Liver (tissue), 8 donors: ENCODE measurements at regions not wholly inside any gene's neighbourhood (a gene's known extent, or its start where the extent isn't known, plus 50 kb on each side); places are given as distances from the start of the nearest gene placed in this dataset.

Experiments
- DNase-seq: peaks from one replicate; pipeline ENCODE4 v3.0.0-alpha.2; 2017; ENCODE audit warnings: low spot score
- H3K27ac ChIP-seq, 2 donors: one replicate each; pipeline ENCODE4 v1.7.0; 2013; ENCODE audit warnings: inconsistent platforms in 2 of 2, low read length in 2 of 2, control low read depth in 1 of 2, low read depth in 1 of 2, mild to moderate bottlenecking in 1 of 2
- H3K27me3 ChIP-seq, 4 donors: one replicate each; pipeline versions ENCODE4 v1.6.1 to v1.7.0; 2013; ENCODE audit warnings: low read length in 3 of 4, inconsistent platforms in 1 of 4, mild to moderate bottlenecking in 1 of 4, moderate library complexity in 1 of 4; ENCODE audit not compliant: control insufficient read depth in 4 of 4, insufficient read depth in 4 of 4
- H3K36me3 ChIP-seq, 4 donors: one replicate each; pipeline versions ENCODE4 v1.6.1 to v1.7.0; 2013; ENCODE audit warnings: low read length in 3 of 4, mild to moderate bottlenecking in 3 of 4, low read depth in 1 of 4, moderate library complexity in 1 of 4; ENCODE audit not compliant: control insufficient read depth in 4 of 4, insufficient read depth in 3 of 4
- H3K4me1 ChIP-seq, 4 donors: one replicate each; pipeline versions ENCODE4 v1.6.1 to v1.7.0; 2013; ENCODE audit warnings: low read length in 3 of 4, mild to moderate bottlenecking in 3 of 4, moderate library complexity in 1 of 4; ENCODE audit not compliant: control insufficient read depth in 4 of 4, insufficient read depth in 4 of 4
- H3K4me3 ChIP-seq, 3 donors: one replicate each; pipeline versions ENCODE4 v1.6.1 to v1.7.0; 2013; ENCODE audit warnings: low read length in 3 of 3, control low read depth in 1 of 3, low read depth in 1 of 3, mild to moderate bottlenecking in 1 of 3
- H3K9ac ChIP-seq, 2 donors: one replicate each; pipeline ENCODE4 v1.7.0; 2013; ENCODE audit warnings: low read length in 2 of 2, mild to moderate bottlenecking in 2 of 2, moderate library complexity in 2 of 2, control low read depth in 1 of 2, low read depth in 1 of 2
- H3K9me3 ChIP-seq, 4 donors: one replicate each; pipeline versions ENCODE4 v1.6.1 to v1.7.0; 2013; ENCODE audit warnings: low read length in 3 of 4; ENCODE audit not compliant: control insufficient read depth in 4 of 4
- EGR1 ChIP-seq, 2 donors: IDR thresholded peaks; 2 replicates each; pipeline ENCODE4 v1.6.1; 2016 to 2018; ENCODE audit warnings: antibody characterized with exemption in 2 of 2, low read depth in 2 of 2
- FOXA2 ChIP-seq: IDR thresholded peaks from 2 replicates; pipeline ENCODE4 v1.6.1; 2016; ENCODE audit warnings: antibody characterized with exemption
- GABPA ChIP-seq, 2 donors: IDR thresholded peaks in 1 of 2; conservative IDR thresholded peaks in 1 of 2; 2 replicates each; pipeline ENCODE4 v1.6.1; 2016; ENCODE audit warnings: antibody characterized with exemption in 2 of 2, mild to moderate bottlenecking in 1 of 2, moderate library complexity in 1 of 2
- HNF4A ChIP-seq, 2 donors: conservative IDR thresholded peaks; 2 replicates each; pipeline ENCODE4 v1.6.1; 2016; ENCODE audit warnings: antibody characterized with exemption in 2 of 2, mild to moderate bottlenecking in 2 of 2
- HNF4G ChIP-seq: IDR thresholded peaks from 2 replicates; pipeline ENCODE4 v1.6.1; 2016; ENCODE audit warnings: antibody characterized with exemption
- JUND ChIP-seq, 2 donors: IDR thresholded peaks; 2 replicates each; pipeline ENCODE4 v1.6.1; 2016; ENCODE audit warnings: antibody characterized with exemption in 2 of 2
- RAD21 ChIP-seq, 2 donors: IDR thresholded peaks; 2 replicates each; pipeline ENCODE4 v1.6.1; 2016; ENCODE audit warnings: antibody characterized with exemption in 2 of 2, mild to moderate bottlenecking in 2 of 2
- RXRA ChIP-seq, 2 donors: IDR thresholded peaks; 2 replicates each; pipeline ENCODE4 v1.6.1; 2017 to 2018; ENCODE audit warnings: antibody characterized with exemption in 2 of 2, mild to moderate bottlenecking in 1 of 2
- SP1 ChIP-seq: IDR thresholded peaks from 2 replicates; pipeline ENCODE4 v1.6.1; 2018; ENCODE audit warnings: antibody characterized with exemption, mild to moderate bottlenecking
- YY1 ChIP-seq: IDR thresholded peaks from 2 replicates; pipeline ENCODE4 v1.6.1; 2016; ENCODE audit warnings: antibody characterized with exemption, mild to moderate bottlenecking
- ZBTB33 ChIP-seq: IDR thresholded peaks from 2 replicates; pipeline ENCODE4 v1.6.1; 2016; ENCODE audit warnings: antibody characterized with exemption
- WGBS: extraction: QIAGEN DNeasy Blood & Tissue Kit; methylation state at CpG from one replicate; pipeline ENCODE4 v1.1.7; 2013; 5-methylcytosine and 5-hydroxymethylcytosine counted together
- TF ChIP-seq, protein P1 (sequence below): IDR thresholded peaks from 2 replicates; pipeline ENCODE4 v1.6.1; 2016; ENCODE audit warnings: antibody characterized with exemption, mild to moderate bottlenecking
- TF ChIP-seq, protein P2 (sequence below): IDR thresholded peaks from 2 replicates; pipeline ENCODE4 v1.6.1; 2016; ENCODE audit warnings: antibody characterized with exemption
- TF ChIP-seq, protein P3 (sequence below): IDR thresholded peaks from 2 replicates; pipeline ENCODE4 v1.6.1; 2016; ENCODE audit warnings: antibody characterized with exemption
- TF ChIP-seq, protein P4 (sequence below): fragments of 150-350 bp; IDR thresholded peaks from 2 replicates; pipeline ENCODE4 v1.5.1; 2017; ENCODE audit warnings: improper control_type of control experiment, low read depth, low read length; ENCODE audit not compliant: missing input control
- donor health status: healthy.
- donor health status: healthy.
- donor health status: healthy.
- donor health status: healthy.
- donor health status: healthy.

DNA sequence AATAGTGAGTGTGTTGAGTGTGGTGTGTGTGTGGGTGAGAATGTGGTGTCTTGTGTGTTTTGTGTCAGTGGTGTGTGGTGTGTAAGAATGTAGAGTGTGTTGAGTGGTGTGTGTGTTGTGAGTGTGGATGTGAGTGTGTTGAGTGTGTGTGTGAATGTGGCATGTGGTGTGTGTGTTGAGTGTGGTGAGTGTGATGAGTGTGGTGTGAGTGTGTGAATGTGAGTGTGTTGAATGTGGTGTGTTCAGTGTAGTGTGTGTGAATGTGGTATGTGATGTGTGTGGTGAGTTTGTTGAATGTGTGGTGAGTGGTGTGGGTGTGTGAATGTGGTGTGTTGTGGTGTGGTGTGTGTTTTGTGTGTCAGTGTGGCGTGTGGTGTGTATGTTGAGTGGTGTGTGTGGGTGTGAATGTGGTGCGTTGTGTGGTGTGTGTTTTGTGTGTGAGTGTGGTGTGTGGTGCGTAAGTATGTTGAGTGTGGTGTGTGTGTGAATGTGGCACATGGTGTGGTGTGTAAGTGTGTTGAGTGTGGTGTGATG is 60.8 kb upstream of the SORCS2 start:
- H3K9me3 ChIP-seq, result peaks cover 0 to 2% (median 0%) of the 10 kb centered on the region in 4 donors
- H3K36me3 ChIP-seq, result no peaks in the 10 kb centered on the region
- TF ChIP-seq, protein P1, sequence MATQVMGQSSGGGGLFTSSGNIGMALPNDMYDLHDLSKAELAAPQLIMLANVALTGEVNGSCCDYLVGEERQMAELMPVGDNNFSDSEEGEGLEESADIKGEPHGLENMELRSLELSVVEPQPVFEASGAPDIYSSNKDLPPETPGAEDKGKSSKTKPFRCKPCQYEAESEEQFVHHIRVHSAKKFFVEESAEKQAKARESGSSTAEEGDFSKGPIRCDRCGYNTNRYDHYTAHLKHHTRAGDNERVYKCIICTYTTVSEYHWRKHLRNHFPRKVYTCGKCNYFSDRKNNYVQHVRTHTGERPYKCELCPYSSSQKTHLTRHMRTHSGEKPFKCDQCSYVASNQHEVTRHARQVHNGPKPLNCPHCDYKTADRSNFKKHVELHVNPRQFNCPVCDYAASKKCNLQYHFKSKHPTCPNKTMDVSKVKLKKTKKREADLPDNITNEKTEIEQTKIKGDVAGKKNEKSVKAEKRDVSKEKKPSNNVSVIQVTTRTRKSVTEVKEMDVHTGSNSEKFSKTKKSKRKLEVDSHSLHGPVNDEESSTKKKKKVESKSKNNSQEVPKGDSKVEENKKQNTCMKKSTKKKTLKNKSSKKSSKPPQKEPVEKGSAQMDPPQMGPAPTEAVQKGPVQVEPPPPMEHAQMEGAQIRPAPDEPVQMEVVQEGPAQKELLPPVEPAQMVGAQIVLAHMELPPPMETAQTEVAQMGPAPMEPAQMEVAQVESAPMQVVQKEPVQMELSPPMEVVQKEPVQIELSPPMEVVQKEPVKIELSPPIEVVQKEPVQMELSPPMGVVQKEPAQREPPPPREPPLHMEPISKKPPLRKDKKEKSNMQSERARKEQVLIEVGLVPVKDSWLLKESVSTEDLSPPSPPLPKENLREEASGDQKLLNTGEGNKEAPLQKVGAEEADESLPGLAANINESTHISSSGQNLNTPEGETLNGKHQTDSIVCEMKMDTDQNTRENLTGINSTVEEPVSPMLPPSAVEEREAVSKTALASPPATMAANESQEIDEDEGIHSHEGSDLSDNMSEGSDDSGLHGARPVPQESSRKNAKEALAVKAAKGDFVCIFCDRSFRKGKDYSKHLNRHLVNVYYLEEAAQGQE, result no peak
- no peak for TF ChIP-seq FOXA2
- TF ChIP-seq, protein P2, sequence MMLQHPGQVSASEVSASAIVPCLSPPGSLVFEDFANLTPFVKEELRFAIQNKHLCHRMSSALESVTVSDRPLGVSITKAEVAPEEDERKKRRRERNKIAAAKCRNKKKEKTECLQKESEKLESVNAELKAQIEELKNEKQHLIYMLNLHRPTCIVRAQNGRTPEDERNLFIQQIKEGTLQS, result no peak
- no peak for TF ChIP-seq RXRA (IDR thresholded peaks at IDR 0.05)
- TF ChIP-seq GABPA (IDR thresholded peaks at IDR 0.05 in 1 of 2, conservative IDR thresholded peaks at IDR 0.05 in 1 of 2), result no peak
- no peak for TF ChIP-seq SP1
- no peak for TF ChIP-seq JUND (IDR thresholded peaks at IDR 0.05)
- TF ChIP-seq RAD21 (IDR thresholded peaks at IDR 0.05), result no peak
- TF ChIP-seq YY1, result no peak
- TF ChIP-seq EGR1 (IDR thresholded peaks at IDR 0.05; ENCODE audit: low read depth in 2 of 2), result no peak
- TF ChIP-seq, protein P3, sequence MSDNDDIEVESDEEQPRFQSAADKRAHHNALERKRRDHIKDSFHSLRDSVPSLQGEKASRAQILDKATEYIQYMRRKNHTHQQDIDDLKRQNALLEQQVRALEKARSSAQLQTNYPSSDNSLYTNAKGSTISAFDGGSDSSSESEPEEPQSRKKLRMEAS, result no peak
- TF ChIP-seq HNF4G, result no peak
- no peak for TF ChIP-seq ZBTB33
- TF ChIP-seq HNF4A (conservative IDR thresholded peaks at IDR 0.05), result no peak
- TF ChIP-seq, protein P4, sequence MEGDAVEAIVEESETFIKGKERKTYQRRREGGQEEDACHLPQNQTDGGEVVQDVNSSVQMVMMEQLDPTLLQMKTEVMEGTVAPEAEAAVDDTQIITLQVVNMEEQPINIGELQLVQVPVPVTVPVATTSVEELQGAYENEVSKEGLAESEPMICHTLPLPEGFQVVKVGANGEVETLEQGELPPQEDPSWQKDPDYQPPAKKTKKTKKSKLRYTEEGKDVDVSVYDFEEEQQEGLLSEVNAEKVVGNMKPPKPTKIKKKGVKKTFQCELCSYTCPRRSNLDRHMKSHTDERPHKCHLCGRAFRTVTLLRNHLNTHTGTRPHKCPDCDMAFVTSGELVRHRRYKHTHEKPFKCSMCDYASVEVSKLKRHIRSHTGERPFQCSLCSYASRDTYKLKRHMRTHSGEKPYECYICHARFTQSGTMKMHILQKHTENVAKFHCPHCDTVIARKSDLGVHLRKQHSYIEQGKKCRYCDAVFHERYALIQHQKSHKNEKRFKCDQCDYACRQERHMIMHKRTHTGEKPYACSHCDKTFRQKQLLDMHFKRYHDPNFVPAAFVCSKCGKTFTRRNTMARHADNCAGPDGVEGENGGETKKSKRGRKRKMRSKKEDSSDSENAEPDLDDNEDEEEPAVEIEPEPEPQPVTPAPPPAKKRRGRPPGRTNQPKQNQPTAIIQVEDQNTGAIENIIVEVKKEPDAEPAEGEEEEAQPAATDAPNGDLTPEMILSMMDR, result no peak
- no peaks in the 10 kb centered on the region for H3K27me3 ChIP-seq
- H3K27ac ChIP-seq, result no peak overlapping the region
- H3K4me3 ChIP-seq, result no peak overlapping the region
- WGBS, result 66% methylated on average over 3 of the region's 3 CpGs
- H3K4me1 ChIP-seq, result peaks cover 0 to 2% (median 0%) of the 10 kb centered on the region in 4 donors
- DNase-seq, result no peak
- H3K9ac ChIP-seq, result no peak overlapping the region
